CD14-positive monocyte (primary cell): ENCODE measurements at regions not wholly inside any gene's neighbourhood (a gene's known extent, or its start where the extent isn't known, plus 50 kb on each side); places are given as distances from the start of the nearest gene placed in this dataset.

Experiments
- DNase-seq, 3 donors: peaks; one replicate each; pipeline ENCODE4 v3.0.0-alpha.2; 2011 to 2022
- H2AFZ ChIP-seq: 2 replicates; pipeline ENCODE4 v1.6.0; 2012; ENCODE audit warnings: mild to moderate bottlenecking, low read depth, low read length, inconsistent platforms; ENCODE audit not compliant: insufficient read depth, poor library complexity, severe bottlenecking
- H3K27ac ChIP-seq, 2 donors: 1 replicate in 1 of 2; 2 replicates in 1 of 2; pipeline ENCODE4 v1.5.1; 2012 to 2013; ENCODE audit warnings: low read length in 2 of 2, control low read depth in 1 of 2, inconsistent platforms in 1 of 2, low read depth in 1 of 2, mild to moderate bottlenecking in 1 of 2
- H3K27me3 ChIP-seq, 2 donors: one replicate each; pipeline versions ENCODE4 v1.6.0 to v1.6.1; 2011 to 2013; ENCODE audit warnings: low read length in 2 of 2; ENCODE audit not compliant: control insufficient read depth in 2 of 2, insufficient read depth in 2 of 2
- H3K36me3 ChIP-seq, 2 donors: replicated peaks in 1 of 2; 1 replicate in 1 of 2; 2 replicates in 1 of 2; pipeline versions ENCODE4 v1.5.1 to v1.6.1; 2012 to 2013; ENCODE audit warnings: low read length in 2 of 2, control low read depth in 1 of 2, inconsistent platforms in 1 of 2, mild to moderate bottlenecking in 1 of 2; ENCODE audit not compliant: insufficient read depth in 2 of 2, control insufficient read depth in 1 of 2
- H3K4me1 ChIP-seq, 2 donors: 1 replicate in 1 of 2; 2 replicates in 1 of 2; pipeline versions ENCODE4 v1.5.1 to v1.6.1; 2012 to 2013; ENCODE audit warnings: low read length in 2 of 2, control low read depth in 1 of 2, inconsistent platforms in 1 of 2, mild to moderate bottlenecking in 1 of 2, moderate library complexity in 1 of 2; ENCODE audit not compliant: insufficient read depth in 2 of 2, control insufficient read depth in 1 of 2
- H3K4me2 ChIP-seq: replicated peaks from 2 replicates; pipeline ENCODE3; 2012; ENCODE audit warnings: low read length, moderate library complexity, mild to moderate bottlenecking; ENCODE audit not compliant: poor library complexity, severe bottlenecking; ENCODE audit errors: extremely low read depth
- H3K4me3 ChIP-seq, 3 experiments: fragments of 200-600 bp in 1 of 3; sonication (generic) in 1 of 3; replicated peaks in 1 of 3; 1 replicate in 2 of 3; 2 replicates in 1 of 3; pipeline ENCODE4 v1.5.1; 2011 to 2013; ENCODE audit warnings: low read length in 3 of 3, mild to moderate bottlenecking in 3 of 3, control low read depth in 2 of 3, low read depth in 2 of 3, inconsistent platforms in 1 of 3, moderate library complexity in 1 of 3
- H3K79me2 ChIP-seq: 2 replicates; pipeline ENCODE4 v1.6.0; 2012; ENCODE audit warnings: mild to moderate bottlenecking, control low read depth, inconsistent platforms, low read length, moderate library complexity; ENCODE audit not compliant: insufficient read depth
- H3K9ac ChIP-seq: 2 replicates; pipeline ENCODE4 v1.6.0; 2017; ENCODE audit warnings: low read length, mild to moderate bottlenecking; ENCODE audit not compliant: insufficient read depth, poor library complexity, severe bottlenecking
- H3K9me3 ChIP-seq, 2 donors: replicated peaks in 1 of 2; 1 replicate in 1 of 2; 2 replicates in 1 of 2; pipeline versions ENCODE4 v1.5.1 to v1.6.1; 2012 to 2013; ENCODE audit warnings: low read length in 2 of 2, control low read depth in 1 of 2; ENCODE audit not compliant: control insufficient read depth in 1 of 2, insufficient read depth in 1 of 2
- H4K20me1 ChIP-seq: 2 replicates; pipeline ENCODE4 v1.6.0; 2012; ENCODE audit warnings: mild to moderate bottlenecking, low read length, control low read depth, moderate library complexity; ENCODE audit not compliant: insufficient read depth
- H3K27ac Mint-ChIP-seq, 7 donors: one replicate each; pipeline ENCODE4 v1.8.0; 2020; ENCODE audit warnings: mild to moderate bottlenecking in 7 of 7, mixed read lengths in 7 of 7, moderate library complexity in 6 of 7, inconsistent platforms in 2 of 7
- H3K27me3 Mint-ChIP-seq, 3 donors: one replicate each; pipeline ENCODE4 v1.8.0; 2021 to 2022; ENCODE audit warnings: low read depth in 3 of 3, mild to moderate bottlenecking in 3 of 3, mixed read lengths in 3 of 3, moderate library complexity in 3 of 3, inconsistent platforms in 1 of 3
- H3K36me3 Mint-ChIP-seq, 2 donors: one replicate each; pipeline ENCODE4 v1.8.0; 2020; ENCODE audit warnings: mixed read lengths in 2 of 2, inconsistent platforms in 1 of 2, mild to moderate bottlenecking in 1 of 2
- H3K4me1 Mint-ChIP-seq: one replicate; pipeline ENCODE4 v1.8.0; 2020; ENCODE audit warnings: mild to moderate bottlenecking, mixed read lengths
- H3K4me3 Mint-ChIP-seq, 2 donors: one replicate each; pipeline ENCODE4 v1.8.0; 2020; ENCODE audit warnings: mild to moderate bottlenecking in 2 of 2, mixed read lengths in 2 of 2, moderate library complexity in 1 of 2
- H3K9me3 Mint-ChIP-seq, 7 donors: one replicate each; pipeline ENCODE4 v1.8.0; 2020 to 2022; ENCODE audit warnings: mixed read lengths in 7 of 7, mild to moderate bottlenecking in 6 of 7, moderate library complexity in 6 of 7, inconsistent platforms in 2 of 7
- CTCF ChIP-seq: fragments of 200-600 bp; IDR thresholded peaks from one replicate; pipeline ENCODE4 v1.8.0; 2022; ENCODE audit warnings: antibody characterized with exemption, mild to moderate bottlenecking
- WGBS: methylation state at CpG from one replicate; pipeline ENCODE4 v1.1.5; 2013; ENCODE audit warnings: missing lambda C conversion rate; ENCODE audit not compliant: insufficient coverage; 5-methylcytosine and 5-hydroxymethylcytosine counted together
- intact Hi-C, 2 donors: fragments of 100-400 bp; cut with micrococcal nuclease; formaldehyde crosslinking; loops; one replicate each; pipeline versions ENCODE4 v1.15.0 to v1.15.1; 2023

GRCh38 chr5:68141494-68141893 is 74.1 kb upstream of the PIK3R1 start:
- Mint-ChIP-seq H3K4me3 (no peak overlapping the region), H3K4me1 (no peaks in the 10 kb centered on the region), H3K9me3 (peaks cover 0 to 7% (median 4%) of the 10 kb centered on the region in 7 donors), H3K27ac (no peak overlapping the region), H3K36me3 (no peaks in the 10 kb centered on the region), H3K27me3 (peaks cover 0 to 1% (median 0%) of the 10 kb centered on the region in 3 donors)
- no peak overlapping the region for H3K27ac ChIP-seq
- no peak overlapping the region for H3K9ac ChIP-seq
- TF ChIP-seq CTCF, result no peak
- no peaks in the 10 kb centered on the region for H3K36me3 ChIP-seq
- H2AFZ ChIP-seq, result no peak overlapping the region
- no peaks in the 10 kb centered on the region for H3K9me3 ChIP-seq
- H3K4me1 ChIP-seq, result no peaks in the 10 kb centered on the region
- H3K27me3 ChIP-seq, result no peaks in the 10 kb centered on the region
- no peaks in the 10 kb centered on the region for H3K79me2 ChIP-seq
- WGBS, result 88% methylated on average over 1 of the region's 4 CpGs
- no peak for DNase-seq
- H3K4me2 ChIP-seq, result no peak overlapping the region
- no peak overlapping the region for H3K4me3 ChIP-seq
- H4K20me1 ChIP-seq, result no peaks in the 10 kb centered on the region
- intact Hi-C loops, result no loop called here

GRCh38 chr5:68140763-68141162 is 74.8 kb upstream of the PIK3R1 start:
- TF ChIP-seq CTCF, result no peak
- H3K36me3 ChIP-seq, result no peaks in the 10 kb centered on the region
- H3K4me3 ChIP-seq, result no peak overlapping the region
- Mint-ChIP-seq H3K27me3 (peaks cover 0 to 1% (median 0%) of the 10 kb centered on the region in 3 donors), H3K27ac (no peak overlapping the region), H3K9me3 (peaks cover 0 to 7% (median 5%) of the 10 kb centered on the region in 7 donors), H3K36me3 (no peaks in the 10 kb centered on the region), H3K4me3 (no peak overlapping the region), H3K4me1 (no peaks in the 10 kb centered on the region)
- no peak overlapping the region for H3K9ac ChIP-seq
- H4K20me1 ChIP-seq, result no peaks in the 10 kb centered on the region
- no peaks in the 10 kb centered on the region for H3K27me3 ChIP-seq
- WGBS, result 79% methylated on average over 1 of the region's 1 CpG
- H2AFZ ChIP-seq, result no peak overlapping the region
- H3K79me2 ChIP-seq, result no peaks in the 10 kb centered on the region
- intact Hi-C loops, result no loop called here
- H3K9me3 ChIP-seq, result no peaks in the 10 kb centered on the region
- no peak overlapping the region for H3K4me2 ChIP-seq
- H3K27ac ChIP-seq, result no peak overlapping the region
- H3K4me1 ChIP-seq, result no peaks in the 10 kb centered on the region
- no peak for DNase-seq
